Stomach (tissue), 8 donors: ENCODE measurements at regions not wholly inside any gene's neighbourhood (a gene's known extent, or its start where the extent isn't known, plus 50 kb on each side); places are given as distances from the start of the nearest gene placed in this dataset.

Experiments
- DNase-seq, 2 donors: peaks; one replicate each; pipeline versions ENCODE4 v3.0.0 to v3.0.0-alpha.2; 2013 to 2019
- H3K27ac ChIP-seq, 5 donors: fragments of 200-600 bp in 4 of 5; sonication (generic) in 4 of 5; one replicate each; pipeline ENCODE4 v1.5.1; 2013 to 2019; ENCODE audit warnings: mild to moderate bottlenecking in 1 of 5, moderate library complexity in 1 of 5
- H3K27me3 ChIP-seq, 3 donors: fragments of 200-600 bp; sonication (generic); one replicate each; pipeline ENCODE4 v1.5.1; 2017 to 2019; ENCODE audit warnings: mixed run types in 1 of 3
- H3K36me3 ChIP-seq, 4 donors: fragments of 200-600 bp; sonication (generic); 1 replicate in 3 of 4; 2 replicates in 1 of 4; pipeline ENCODE4 v1.5.1; 2016 to 2019
- H3K4me1 ChIP-seq, 4 donors: fragments of 200-600 bp; sonication (generic); one replicate each; pipeline ENCODE4 v1.5.1; 2016 to 2019
- H3K4me3 ChIP-seq, 4 donors: fragments of 200-600 bp; sonication (generic) in 3 of 4; one replicate each; pipeline ENCODE4 v1.5.1; 2016 to 2019; ENCODE audit warnings: mild to moderate bottlenecking in 1 of 4
- H3K9me3 ChIP-seq, 4 donors: fragments of 200-600 bp; sonication (generic); one replicate each; pipeline ENCODE4 v1.5.1; 2016 to 2019
- EP300 ChIP-seq: sonication (generic); formaldehyde crosslinking; IDR thresholded peaks from one replicate; pipeline ENCODE4 v1.6.1; 2017; ENCODE audit warnings: antibody characterized with exemption
- POLR2A ChIP-seq, 4 donors: fragments of 450-650 bp; IDR thresholded peaks; one replicate each; pipeline ENCODE4 v1.6.1; 2016; ENCODE audit warnings: antibody characterized with exemption in 4 of 4, control low read depth in 2 of 4, mild to moderate bottlenecking in 1 of 4, moderate library complexity in 1 of 4
- POLR2AphosphoS5 ChIP-seq, 3 donors: sonication (generic); formaldehyde crosslinking; IDR thresholded peaks; one replicate each; pipeline ENCODE4 v1.6.1; 2016; ENCODE audit warnings: antibody characterized with exemption in 3 of 3
- WGBS, 5 donors: extraction: QIAGEN DNeasy Blood & Tissue Kit in 3 of 5; methylation state at CpG; one replicate each; pipeline versions ENCODE4 v1.1.5 to v1.1.7; 2013 to 2018; 5-methylcytosine and 5-hydroxymethylcytosine counted together
- intact Hi-C: fragments of 100-400 bp; cut with DNase I; formaldehyde crosslinking; loops from one replicate; pipeline ENCODE4 v1.15.1; 2023; ENCODE audit warnings: low total_unique reads
- TF ChIP-seq, protein P1 (sequence below), 7 experiments: fragments of 450-650 bp in 4 of 7; fragments of 200-600 bp in 3 of 7; sonication (generic) in 3 of 7; IDR thresholded peaks; one replicate each; pipeline ENCODE4 v1.5.1; 2016 to 2019; ENCODE audit warnings: antibody characterized with exemption in 7 of 7, control low read depth in 2 of 7, mild to moderate bottlenecking in 1 of 7
- donor health status: healthy with polysubstance abuse.
- donor health status: Bipolar disorder and iron deficiency.
- donor health status: healthy.

DNA sequence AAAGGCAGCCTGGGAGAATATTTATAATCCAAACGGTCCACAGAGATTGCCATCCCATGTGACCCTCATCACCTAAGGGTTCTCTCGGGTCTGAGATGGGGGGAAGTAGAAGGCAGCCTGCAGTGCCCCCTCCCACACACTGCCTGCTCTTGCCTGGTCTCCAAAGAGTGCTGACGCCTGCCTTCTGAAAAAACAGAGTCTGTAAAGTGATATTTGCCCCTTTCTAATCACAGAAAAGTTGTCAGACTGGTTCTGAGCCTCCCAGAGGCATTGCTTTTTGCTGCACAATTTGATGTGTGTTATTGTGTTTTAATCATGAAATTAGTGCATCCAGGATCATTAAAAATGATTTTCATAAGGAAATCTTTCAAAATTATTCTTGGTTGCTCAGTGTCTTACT lies 59.2 kb downstream of the TMEM30B start:
- H3K4me3 ChIP-seq: no peak overlapping the region
- intact Hi-C loops: no loop called here
- H3K27me3 ChIP-seq: no peaks in the 10 kb centered on the region
- H3K27ac ChIP-seq: no peak overlapping the region
- H3K4me1 ChIP-seq: peaks cover 0 to 9% (median 3%) of the 10 kb centered on the region in 4 donors
- H3K9me3 ChIP-seq: no peaks in the 10 kb centered on the region
- no peaks in the 10 kb centered on the region for H3K36me3 ChIP-seq
- WGBS, 5 donors: 11 to 35% (median 27%) methylated on average over 3 of the region's 3 CpGs
- peak in 1 of 2 donors; percentile 75 for DNase-seq
- no peak for TF ChIP-seq POLR2AphosphoS5 (IDR thresholded peaks at IDR 0.05)
- no peak for TF ChIP-seq POLR2A (IDR thresholded peaks at IDR 0.05)
- TF ChIP-seq, protein P1, sequence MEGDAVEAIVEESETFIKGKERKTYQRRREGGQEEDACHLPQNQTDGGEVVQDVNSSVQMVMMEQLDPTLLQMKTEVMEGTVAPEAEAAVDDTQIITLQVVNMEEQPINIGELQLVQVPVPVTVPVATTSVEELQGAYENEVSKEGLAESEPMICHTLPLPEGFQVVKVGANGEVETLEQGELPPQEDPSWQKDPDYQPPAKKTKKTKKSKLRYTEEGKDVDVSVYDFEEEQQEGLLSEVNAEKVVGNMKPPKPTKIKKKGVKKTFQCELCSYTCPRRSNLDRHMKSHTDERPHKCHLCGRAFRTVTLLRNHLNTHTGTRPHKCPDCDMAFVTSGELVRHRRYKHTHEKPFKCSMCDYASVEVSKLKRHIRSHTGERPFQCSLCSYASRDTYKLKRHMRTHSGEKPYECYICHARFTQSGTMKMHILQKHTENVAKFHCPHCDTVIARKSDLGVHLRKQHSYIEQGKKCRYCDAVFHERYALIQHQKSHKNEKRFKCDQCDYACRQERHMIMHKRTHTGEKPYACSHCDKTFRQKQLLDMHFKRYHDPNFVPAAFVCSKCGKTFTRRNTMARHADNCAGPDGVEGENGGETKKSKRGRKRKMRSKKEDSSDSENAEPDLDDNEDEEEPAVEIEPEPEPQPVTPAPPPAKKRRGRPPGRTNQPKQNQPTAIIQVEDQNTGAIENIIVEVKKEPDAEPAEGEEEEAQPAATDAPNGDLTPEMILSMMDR (IDR thresholded peaks at IDR 0.05): no peak
- no peak for TF ChIP-seq EP300

DNA sequence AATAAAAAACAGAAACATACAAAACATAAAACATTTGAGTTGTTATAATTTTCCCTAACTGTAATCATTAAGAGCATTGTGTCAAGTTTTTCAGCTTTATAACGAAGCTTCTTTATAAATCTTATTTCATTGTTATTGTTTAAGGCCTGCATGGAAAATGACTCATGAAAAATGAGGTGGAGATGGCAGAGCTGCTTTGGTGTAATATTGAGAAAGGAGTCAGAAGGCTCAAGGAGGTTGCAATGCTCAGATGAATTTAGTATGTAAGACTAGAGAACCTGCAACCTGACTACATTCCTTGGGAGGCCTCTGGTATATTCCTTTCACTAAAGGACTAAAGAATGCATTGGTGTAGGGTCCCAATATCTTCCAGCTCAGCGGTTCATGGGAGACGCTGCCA lies 61.5 kb downstream of the TMEM30B start:
- Histone ChIP-seq H3K4me3 (no peak overlapping the region), H3K4me1 (peaks cover 0 to 9% (median 3%) of the 10 kb centered on the region in 4 donors), H3K27me3 (no peaks in the 10 kb centered on the region), H3K36me3 (no peaks in the 10 kb centered on the region), H3K27ac (no peak overlapping the region), H3K9me3 (no peaks in the 10 kb centered on the region)
- no peak for DNase-seq
- 86 to 92% (median 90%) methylated on average over 3 of the region's 3 CpGs for WGBS, 5 donors
- no peak for TF ChIP-seq POLR2A (IDR thresholded peaks at IDR 0.05)
- TF ChIP-seq EP300: no peak
- TF ChIP-seq, protein P1 (IDR thresholded peaks at IDR 0.05): no peak
- no peak for TF ChIP-seq POLR2AphosphoS5 (IDR thresholded peaks at IDR 0.05)
- intact Hi-C loops: no loop called here

DNA sequence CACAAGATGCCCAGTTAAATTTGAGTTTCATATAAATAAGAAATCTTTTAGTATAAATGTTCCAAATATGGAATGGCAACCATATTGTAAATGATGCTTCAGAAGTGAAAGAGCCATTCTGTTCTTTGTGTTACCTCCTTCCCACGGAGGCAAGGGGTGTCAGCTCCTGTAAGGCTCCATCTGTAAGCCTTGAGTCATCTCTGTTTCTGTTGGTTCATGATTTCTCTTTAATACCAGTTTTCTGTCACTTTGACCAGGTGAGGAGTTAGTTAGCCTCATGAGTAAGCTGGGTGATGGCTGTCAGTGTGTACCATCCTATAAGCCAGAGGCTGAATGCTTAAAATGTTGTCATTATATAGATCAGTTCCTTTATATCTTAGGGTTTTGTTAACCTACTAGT lies 61.9 kb downstream of the TMEM30B start:
- Histone ChIP-seq H3K4me1 (peaks cover 0 to 9% (median 3%) of the 10 kb centered on the region in 4 donors), H3K27me3 (no peaks in the 10 kb centered on the region), H3K4me3 (no peak overlapping the region), H3K9me3 (no peaks in the 10 kb centered on the region), H3K27ac (no peak overlapping the region), H3K36me3 (no peaks in the 10 kb centered on the region)
- intact Hi-C loops: no loop called here
- 48 to 81% (median 68%) methylated on average over 1 of the region's 1 CpG for WGBS, 5 donors
- DNase-seq: no peak
- TF ChIP-seq EP300 (no peak), POLR2A (IDR thresholded peaks at IDR 0.05) (no peak), POLR2AphosphoS5 (IDR thresholded peaks at IDR 0.05) (no peak)
- TF ChIP-seq, protein P1 (IDR thresholded peaks at IDR 0.05): no peak

DNA sequence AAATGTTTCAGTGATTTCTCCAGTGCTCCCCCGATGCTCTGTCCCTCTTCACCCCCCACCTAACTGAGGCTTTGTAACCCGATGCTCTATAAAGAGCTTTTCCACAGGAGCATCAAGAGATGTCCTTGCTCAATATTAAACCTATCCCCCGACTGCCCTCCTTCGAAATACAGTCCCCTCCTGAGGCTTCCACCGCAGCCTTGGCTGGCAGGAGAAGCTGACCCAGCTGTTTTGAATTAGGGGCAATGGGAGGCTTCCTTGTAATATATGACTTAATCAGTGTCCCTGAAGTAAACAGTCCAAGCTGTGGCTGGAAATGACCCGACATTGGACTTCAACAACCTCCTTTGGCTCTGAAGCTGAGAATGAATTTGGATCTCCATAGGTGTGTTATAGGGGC lies 62.4 kb downstream of the TMEM30B start:
- Histone ChIP-seq H3K4me1 (peaks cover 0 to 9% (median 3%) of the 10 kb centered on the region in 4 donors), H3K27me3 (no peaks in the 10 kb centered on the region), H3K36me3 (no peaks in the 10 kb centered on the region), H3K9me3 (no peaks in the 10 kb centered on the region), H3K4me3 (no peak overlapping the region), H3K27ac (no peak overlapping the region)
- WGBS, 5 donors: 69 to 73% (median 71%) methylated on average over 6 of the region's 6 CpGs
- no peak for TF ChIP-seq POLR2AphosphoS5 (IDR thresholded peaks at IDR 0.05)
- TF ChIP-seq, protein P1 (IDR thresholded peaks at IDR 0.05): no peak
- TF ChIP-seq EP300: no peak
- TF ChIP-seq POLR2A (IDR thresholded peaks at IDR 0.05): no peak
- intact Hi-C loops: no loop called here
- DNase-seq: no peak
